Natural killer cell (primary cell): ENCODE measurements at regions not wholly inside any gene's neighbourhood (a gene's known extent, or its start where the extent isn't known, plus 50 kb on each side); places are given as distances from the start of the nearest gene placed in this dataset.

Experiments used
- ATAC-seq, 3 donors: fragments of 150-1000 bp in 2 of 3; fragments of 200-7000 bp in 1 of 3; cut with Tn5 transposase; 1 replicate in 1 of 3; 2 replicates in 2 of 3; pipeline ENCODE4 v1.10.0; 2021; ENCODE audit warnings: mild to moderate bottlenecking in 2 of 3, moderate library complexity in 2 of 3
- DNase-seq, 2 donors: peaks; one replicate each; pipeline versions ENCODE4 v3.0.0 to v3.0.0-alpha.2; 2013 to 2021; ENCODE audit warnings: mixed read lengths in 1 of 2
- H3K27ac ChIP-seq: one replicate; pipeline ENCODE4 v1.5.1; 2013; ENCODE audit warnings: mild to moderate bottlenecking, low read length
- H3K27me3 ChIP-seq: one replicate; pipeline ENCODE4 v1.6.1; 2013; ENCODE audit warnings: low read length; ENCODE audit not compliant: control insufficient read depth, insufficient read depth
- H3K36me3 ChIP-seq: one replicate; pipeline ENCODE4 v1.6.1; 2013; ENCODE audit warnings: low read length; ENCODE audit not compliant: control insufficient read depth, insufficient read depth
- H3K4me1 ChIP-seq: one replicate; pipeline ENCODE4 v1.6.1; 2013; ENCODE audit warnings: low read length; ENCODE audit not compliant: control insufficient read depth, insufficient read depth
- H3K4me3 ChIP-seq: one replicate; pipeline ENCODE4 v1.5.1; 2013; ENCODE audit warnings: low read length
- H3K9me3 ChIP-seq: one replicate; pipeline ENCODE4 v1.6.1; 2013; ENCODE audit warnings: low read length; ENCODE audit not compliant: control insufficient read depth, insufficient read depth
- H3K27ac Mint-ChIP-seq, 2 donors: one replicate each; pipeline ENCODE4 v1.8.0; 2022; ENCODE audit warnings: mild to moderate bottlenecking in 2 of 2, mixed read lengths in 2 of 2, moderate library complexity in 1 of 2
- H3K27me3 Mint-ChIP-seq, 2 donors: one replicate each; pipeline ENCODE4 v1.8.0; 2022; ENCODE audit warnings: low read depth in 2 of 2, mixed read lengths in 2 of 2
- H3K36me3 Mint-ChIP-seq: one replicate; pipeline ENCODE4 v1.8.0; 2022; ENCODE audit warnings: mixed read lengths
- H3K4me1 Mint-ChIP-seq, 2 donors: one replicate each; pipeline ENCODE4 v1.8.0; 2022; ENCODE audit warnings: mixed read lengths in 2 of 2
- H3K4me3 Mint-ChIP-seq: one replicate; pipeline ENCODE4 v1.8.0; 2022; ENCODE audit warnings: mild to moderate bottlenecking, moderate library complexity, mixed read lengths
- H3K9me3 Mint-ChIP-seq, 2 donors: one replicate each; pipeline ENCODE4 v1.8.0; 2022; ENCODE audit warnings: mixed read lengths in 2 of 2
- WGBS: methylation state at CpG from one replicate; pipeline ENCODE4 v1.1.7; 2013; ENCODE audit warnings: missing lambda C conversion rate; ENCODE audit not compliant: insufficient coverage; 5-methylcytosine and 5-hydroxymethylcytosine counted together
- intact Hi-C: fragments of 100-400 bp; cut with micrococcal nuclease; formaldehyde crosslinking; loops from one replicate; pipeline ENCODE4 v1.14.2; 2022
- TF ChIP-seq, protein P1 (sequence below): fragments of 200-600 bp; IDR thresholded peaks from one replicate; pipeline ENCODE4 v1.8.0; 2022; ENCODE audit warnings: antibody characterized with exemption

DNA sequence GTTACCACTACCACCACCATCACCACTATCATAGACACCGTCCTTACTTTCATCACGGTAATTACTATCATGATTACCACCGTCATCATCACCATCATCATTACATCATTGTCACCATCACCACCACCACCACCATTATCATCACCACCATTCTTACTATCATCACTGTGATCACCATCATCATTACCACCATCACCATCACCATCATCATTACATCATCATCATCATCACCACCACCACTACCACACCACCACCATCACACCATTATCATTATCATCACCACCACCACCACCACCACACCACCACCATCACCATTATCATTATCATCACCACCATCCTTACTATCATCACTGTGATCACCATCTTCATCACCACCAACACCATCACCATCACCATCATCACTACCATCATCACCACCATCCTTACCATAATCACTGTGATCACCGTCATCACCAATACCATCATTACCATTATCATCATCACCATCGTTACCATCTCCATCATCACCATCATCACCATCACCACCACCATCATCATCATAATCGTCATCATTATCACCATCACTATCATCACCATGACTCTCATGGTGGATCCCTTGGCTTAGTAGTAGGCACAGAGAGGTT, 244.4 kb upstream of the C1orf174 start:
- Mint-ChIP-seq H3K4me1 (no peaks in the 10 kb centered on the region), H3K9me3 (no peaks in the 10 kb centered on the region), H3K27me3 (no peaks in the 10 kb centered on the region), H3K27ac (no peak overlapping the region), H3K36me3 (no peaks in the 10 kb centered on the region), H3K4me3 (no peak overlapping the region)
- intact Hi-C loops: no loop called here
- H3K27me3 ChIP-seq: no peaks in the 10 kb centered on the region
- TF ChIP-seq, protein P1, sequence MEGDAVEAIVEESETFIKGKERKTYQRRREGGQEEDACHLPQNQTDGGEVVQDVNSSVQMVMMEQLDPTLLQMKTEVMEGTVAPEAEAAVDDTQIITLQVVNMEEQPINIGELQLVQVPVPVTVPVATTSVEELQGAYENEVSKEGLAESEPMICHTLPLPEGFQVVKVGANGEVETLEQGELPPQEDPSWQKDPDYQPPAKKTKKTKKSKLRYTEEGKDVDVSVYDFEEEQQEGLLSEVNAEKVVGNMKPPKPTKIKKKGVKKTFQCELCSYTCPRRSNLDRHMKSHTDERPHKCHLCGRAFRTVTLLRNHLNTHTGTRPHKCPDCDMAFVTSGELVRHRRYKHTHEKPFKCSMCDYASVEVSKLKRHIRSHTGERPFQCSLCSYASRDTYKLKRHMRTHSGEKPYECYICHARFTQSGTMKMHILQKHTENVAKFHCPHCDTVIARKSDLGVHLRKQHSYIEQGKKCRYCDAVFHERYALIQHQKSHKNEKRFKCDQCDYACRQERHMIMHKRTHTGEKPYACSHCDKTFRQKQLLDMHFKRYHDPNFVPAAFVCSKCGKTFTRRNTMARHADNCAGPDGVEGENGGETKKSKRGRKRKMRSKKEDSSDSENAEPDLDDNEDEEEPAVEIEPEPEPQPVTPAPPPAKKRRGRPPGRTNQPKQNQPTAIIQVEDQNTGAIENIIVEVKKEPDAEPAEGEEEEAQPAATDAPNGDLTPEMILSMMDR: no peak
- DNase-seq: no peak
- ATAC-seq: peak in 1 of 3 donors; percentile 25
- H3K36me3 ChIP-seq: no peaks in the 10 kb centered on the region
- no peaks in the 10 kb centered on the region for H3K9me3 ChIP-seq
- H3K4me3 ChIP-seq: no peak overlapping the region
- WGBS: 95% methylated on average over 6 of the region's 6 CpGs
- H3K4me1 ChIP-seq: no peaks in the 10 kb centered on the region
- H3K27ac ChIP-seq: no peak overlapping the region

DNA sequence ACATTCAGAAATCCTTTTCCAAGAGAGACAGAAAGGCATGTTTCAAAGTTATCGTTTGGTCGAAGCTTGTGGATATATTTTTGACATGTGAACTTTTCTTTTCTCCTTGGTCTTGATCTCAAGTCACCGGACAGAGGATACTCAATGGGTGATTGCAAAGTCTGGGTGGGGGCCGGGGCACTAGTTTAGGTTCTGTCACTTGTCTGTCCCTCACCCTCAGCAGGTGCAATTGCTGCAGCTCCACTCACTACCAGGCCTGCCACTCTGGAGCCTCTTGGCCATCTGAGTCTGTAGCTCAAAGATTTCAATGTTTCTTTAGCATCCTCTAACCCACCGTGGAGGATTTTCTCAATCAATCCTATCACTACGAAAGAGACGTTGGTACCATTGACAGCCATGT, 246.0 kb upstream of the C1orf174 start:
- Histone ChIP-seq H3K27me3 (no peaks in the 10 kb centered on the region), H3K4me1 (no peaks in the 10 kb centered on the region), H3K4me3 (no peak overlapping the region), H3K27ac (no peak overlapping the region), H3K36me3 (no peaks in the 10 kb centered on the region), H3K9me3 (no peaks in the 10 kb centered on the region)
- Mint-ChIP-seq H3K36me3 (no peaks in the 10 kb centered on the region), H3K4me1 (no peaks in the 10 kb centered on the region), H3K4me3 (no peak overlapping the region), H3K27ac (no peak overlapping the region), H3K9me3 (no peaks in the 10 kb centered on the region), H3K27me3 (no peaks in the 10 kb centered on the region)
- TF ChIP-seq, protein P1: no peak
- WGBS: 86% methylated on average over 7 of the region's 7 CpGs
- DNase-seq (no peak), ATAC-seq (no peak)
- intact Hi-C loops: no loop called here

DNA sequence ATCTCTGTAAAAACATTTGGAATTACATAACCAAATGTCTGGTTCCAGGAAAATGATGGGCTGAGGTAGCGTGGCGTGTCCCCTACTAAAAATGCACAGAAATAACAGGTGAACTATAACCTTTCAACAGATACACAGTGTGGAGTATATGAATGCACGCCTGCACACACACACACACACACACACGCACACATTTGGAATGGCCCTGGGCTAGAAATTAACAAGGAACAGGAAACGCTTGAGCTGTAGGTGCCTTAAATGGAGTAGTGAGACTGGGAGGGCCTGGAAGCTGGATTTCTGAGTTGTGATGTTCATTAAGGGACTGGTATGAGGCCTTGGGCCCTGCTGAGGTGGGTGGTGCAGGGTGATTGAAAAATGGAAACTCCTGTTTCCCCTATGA, 246.5 kb upstream of the C1orf174 start:
- H3K27ac Mint-ChIP-seq: no peak overlapping the region
- intact Hi-C loops: no loop called here

More for the DNA sequence above, 246.5 kb upstream of the C1orf174 start:
- no peak for ATAC-seq
- Mint-ChIP-seq H3K36me3 (no peaks in the 10 kb centered on the region), H3K27me3 (no peaks in the 10 kb centered on the region), H3K4me1 (no peaks in the 10 kb centered on the region), H3K4me3 (no peak overlapping the region), H3K9me3 (no peaks in the 10 kb centered on the region)
- Histone ChIP-seq H3K36me3 (no peaks in the 10 kb centered on the region), H3K27ac (no peak overlapping the region), H3K27me3 (no peaks in the 10 kb centered on the region), H3K9me3 (no peaks in the 10 kb centered on the region), H3K4me1 (no peaks in the 10 kb centered on the region), H3K4me3 (no peak overlapping the region)
- TF ChIP-seq, protein P1: no peak
- whole genome bisulfite sequencing: 86% methylated on average over 3 of the region's 5 CpGs
- no peak for DNase-seq
